GM21786 (cell line): ENCODE measurements at regions not wholly inside any gene's neighbourhood (a gene's known extent, or its start where the extent isn't known, plus 50 kb on each side); places are given as distances from the start of the nearest gene placed in this dataset.

Experiments
- ATAC-seq: cut with Tn5 transposase; IDR thresholded peaks from one replicate; pipeline ENCODE4 v1.9.1; 2021; ENCODE audit not compliant: unreplicated experiment

- ATAC-seq, result no peak
These were observed 194.5 kb downstream of the ICE1 start for GRCh38 chr5:5617024-5617423.

- no peak for ATAC-seq
These were observed 193.9 kb downstream of the ICE1 start for GRCh38 chr5:5616247-5616895.

GRCh38 chr5:5615569-5615968, 193.1 kb downstream of the ICE1 start:
- ATAC-seq, result no peak

GRCh38 chr5:5613261-5613990, 190.9 kb downstream of the ICE1 start:
- no peak for ATAC-seq

- ATAC-seq, result no peak
These were observed 189.6 kb downstream of the ICE1 start for GRCh38 chr5:5612096-5612495.

- no peak for ATAC-seq
These were observed 187.5 kb downstream of the ICE1 start for GRCh38 chr5:5609935-5610334.

GRCh38 chr5:5605170-5605764, 182.8 kb downstream of the ICE1 start:
- ATAC-seq, result no peak

- ATAC-seq, result no peak
These were observed 180.1 kb downstream of the ICE1 start for GRCh38 chr5:5602554-5602953.

GRCh38 chr5:5598547-5599113, 176.2 kb downstream of the ICE1 start:
- ATAC-seq, result no peak

GRCh38 chr5:5593391-5593790, 170.9 kb downstream of the ICE1 start:
- ATAC-seq, result no peak

- ATAC-seq, result no peak
These were observed 170.1 kb downstream of the ICE1 start for GRCh38 chr5:5592541-5592940.

- no peak for ATAC-seq
These were observed 169.1 kb downstream of the ICE1 start for GRCh38 chr5:5591567-5591966.

- ATAC-seq, result no peak
These were observed 167.4 kb downstream of the ICE1 start for GRCh38 chr5:5589857-5590256.

GRCh38 chr5:5588887-5589826, 166.7 kb downstream of the ICE1 start:
- ATAC-seq, result no peak

- ATAC-seq, result no peak
These were observed 165.9 kb downstream of the ICE1 start for GRCh38 chr5:5588386-5588785.

GRCh38 chr5:5587474-5587873, 165.0 kb downstream of the ICE1 start:
- ATAC-seq, result no peak

- no peak for ATAC-seq
These were observed 164.2 kb downstream of the ICE1 start for GRCh38 chr5:5586721-5587120.

- no peak for ATAC-seq
These were observed 163.4 kb downstream of the ICE1 start for GRCh38 chr5:5585751-5586341.

- ATAC-seq, result no peak
These were observed 162.3 kb downstream of the ICE1 start for GRCh38 chr5:5584751-5585150.

- no peak for ATAC-seq
These were observed 161.8 kb downstream of the ICE1 start for GRCh38 chr5:5584236-5584745.
